Karpas-422 (cell line): ENCODE measurements at regions not wholly inside any gene's neighbourhood (a gene's known extent, or its start where the extent isn't known, plus 50 kb on each side); places are given as distances from the start of the nearest gene placed in this dataset.
"Not testable (repeated sequence)": the region's sequence is repeated elsewhere in the genome, so short reads cannot be mapped to it uniquely, and the experiment has no call there.

Source experiments
- DNase-seq: peaks from one replicate; pipeline ENCODE4 v3.0.0-alpha.2; 2015
- H2AFZ ChIP-seq: fragments of 200-600 bp; sonication (generic); 2 replicates; pipeline ENCODE4 v1.6.1; 2014; ENCODE audit warnings: antibody characterized with exemption, low read length, mixed read lengths
- H3K27ac ChIP-seq: fragments of 200-600 bp; sonication (generic); 2 replicates; pipeline ENCODE4 v1.5.1; 2014; ENCODE audit warnings: mild to moderate bottlenecking, low read length, moderate library complexity
- H3K27me3 ChIP-seq: fragments of 200-600 bp; sonication (generic); 2 replicates; pipeline ENCODE4 v1.6.1; 2014; ENCODE audit warnings: low read length, mixed read lengths
- H3K36me3 ChIP-seq: fragments of 200-600 bp; sonication (generic); 2 replicates; pipeline ENCODE4 v1.6.1; 2014; ENCODE audit warnings: low read length, mixed read lengths; ENCODE audit not compliant: insufficient read depth
- H3K4me1 ChIP-seq: fragments of 200-600 bp; sonication (generic); 2 replicates; pipeline ENCODE4 v1.6.1; 2014; ENCODE audit warnings: mild to moderate bottlenecking, low read length, mixed read lengths
- H3K4me2 ChIP-seq: fragments of 200-600 bp; sonication (generic); 2 replicates; pipeline ENCODE4 v1.6.1; 2014; ENCODE audit warnings: low read length, low read depth, mild to moderate bottlenecking; ENCODE audit not compliant: poor library complexity, severe bottlenecking
- H3K4me3 ChIP-seq: fragments of 200-600 bp; sonication (generic); 2 replicates; pipeline ENCODE4 v1.5.1; 2014; ENCODE audit warnings: mild to moderate bottlenecking, antibody characterized with exemption, low read length, mixed read lengths
- H3K79me2 ChIP-seq: fragments of 200-600 bp; sonication (generic); 2 replicates; pipeline ENCODE4 v1.6.1; 2014; ENCODE audit warnings: mild to moderate bottlenecking, low read length, mixed read lengths
- H3K9ac ChIP-seq: fragments of 200-600 bp; sonication (generic); 2 replicates; pipeline ENCODE4 v1.6.0; 2014; ENCODE audit warnings: low read length
- H3K9me2 ChIP-seq: fragments of 200-600 bp; sonication (generic), shearing (Covaris generic); replicated peaks from 2 replicates; pipeline ENCODE4 v1.6.0; 2014; ENCODE audit warnings: mild to moderate bottlenecking, low read length, moderate library complexity; ENCODE audit not compliant: insufficient read depth
- H3K9me3 ChIP-seq: fragments of 300-700, 200-600 bp; sonication (generic); 2 replicates; pipeline ENCODE4 v1.6.1; 2014; ENCODE audit warnings: low read length, mixed read lengths
- H4K20me1 ChIP-seq: fragments of 200-600 bp; sonication (generic); 2 replicates; pipeline ENCODE4 v1.6.1; 2014; ENCODE audit warnings: mild to moderate bottlenecking, antibody characterized with exemption, low read length, low read depth; ENCODE audit not compliant: insufficient read depth

GRCh38 chrX:115960440-115961084 lies 210.0 kb upstream of the AGTR2 start:
- Histone ChIP-seq H3K4me3 (no peak overlapping the region), H3K4me1 (peaks cover 11% of the 10 kb centered on the region), H4K20me1 (no peaks in the 10 kb centered on the region), H3K9me3 (no peaks in the 10 kb centered on the region), H3K27ac (no peak overlapping the region), H3K9me2 (no peaks in the 10 kb centered on the region), H3K9ac (no peak overlapping the region), H3K27me3 (no peaks in the 10 kb centered on the region), H3K36me3 (no peaks in the 10 kb centered on the region), H3K79me2 (no peaks in the 10 kb centered on the region), H2AFZ (no peak overlapping the region), H3K4me2 (no peak overlapping the region)
- DNase-seq, result no peak

DNA sequence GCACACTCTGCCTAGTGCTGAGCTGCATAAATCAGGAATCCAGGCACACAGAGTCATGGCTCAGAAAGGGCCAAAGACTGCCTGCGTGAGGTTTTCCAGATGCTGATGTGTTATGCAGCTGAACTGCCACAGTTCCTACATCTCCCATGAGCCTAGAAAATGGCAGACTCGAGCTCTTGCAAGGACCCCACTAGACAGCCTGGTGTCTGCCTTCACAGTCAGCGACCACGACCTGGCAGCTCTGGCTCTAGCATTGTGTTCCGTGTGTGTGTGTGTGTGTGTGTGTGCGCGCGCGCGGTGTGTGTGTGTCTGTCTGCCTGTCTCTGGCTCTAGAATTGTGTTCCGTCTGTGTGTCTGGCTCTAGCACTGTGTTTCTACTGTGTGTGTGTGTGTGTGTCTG lies 203.6 kb upstream of the AGTR2 start:
- Histone ChIP-seq H3K4me3 (no peak overlapping the region), H3K27ac (no peak overlapping the region), H3K9me2 (no peaks in the 10 kb centered on the region), H3K79me2 (no peaks in the 10 kb centered on the region), H3K4me2 (no peak overlapping the region), H3K9ac (no peak overlapping the region), H4K20me1 (no peaks in the 10 kb centered on the region), H3K27me3 (no peaks in the 10 kb centered on the region), H2AFZ (no peak overlapping the region), H3K36me3 (no peaks in the 10 kb centered on the region), H3K4me1 (no peaks in the 10 kb centered on the region), H3K9me3 (no peaks in the 10 kb centered on the region)
- no peak for DNase-seq

DNA sequence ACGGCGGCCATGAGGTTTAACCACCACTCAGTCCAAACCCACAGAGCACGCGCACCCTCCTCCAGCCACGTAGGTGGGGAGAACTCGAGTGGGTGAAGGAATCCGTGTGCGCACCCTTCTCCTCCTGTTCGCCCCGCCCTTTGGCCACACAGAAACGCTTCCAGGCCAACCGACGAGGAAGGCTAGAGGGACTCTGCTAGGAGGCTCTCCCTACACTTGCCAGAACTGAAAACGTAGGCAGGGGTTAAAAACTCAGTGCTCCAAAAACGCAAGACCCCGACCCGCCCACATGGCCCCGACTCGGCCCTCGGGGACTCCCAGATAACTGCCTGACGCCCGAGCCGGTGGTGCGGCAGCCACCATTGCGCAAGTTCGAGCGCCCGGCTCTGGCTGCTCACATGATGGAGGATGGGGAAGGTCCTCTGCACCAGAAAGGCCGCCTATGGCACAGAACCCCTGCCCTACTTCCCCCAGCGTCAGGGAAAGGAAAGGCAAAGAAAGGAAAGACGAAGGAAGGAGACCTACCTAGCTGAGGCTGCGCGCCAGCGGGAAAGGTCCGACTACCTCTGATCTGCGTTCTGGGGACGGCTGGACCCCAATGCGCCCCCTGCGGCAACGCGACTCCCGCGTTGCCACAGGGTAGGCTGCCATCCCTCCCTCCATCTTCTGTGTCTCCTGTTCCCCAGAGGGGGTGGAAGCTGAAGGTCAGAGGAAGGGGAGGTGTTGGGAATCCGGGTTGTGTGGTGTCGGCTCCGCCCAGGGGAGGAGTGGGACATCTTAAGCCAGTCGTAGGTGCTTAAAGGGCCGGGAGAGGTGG lies 201.9 kb upstream of the AGTR2 start:
- Histone ChIP-seq H3K79me2 (no peaks in the 10 kb centered on the region), H3K9me2 (no peaks in the 10 kb centered on the region), H3K27me3 (no peaks in the 10 kb centered on the region), H3K9ac (no peak overlapping the region), H3K27ac (no peak overlapping the region), H3K4me1 (no peaks in the 10 kb centered on the region), H4K20me1 (no peaks in the 10 kb centered on the region), H3K9me3 (no peaks in the 10 kb centered on the region), H3K4me2 (no peak overlapping the region), H3K36me3 (no peaks in the 10 kb centered on the region), H3K4me3 (no peak overlapping the region), H2AFZ (no peak overlapping the region)
- DNase-seq, result no peak

DNA sequence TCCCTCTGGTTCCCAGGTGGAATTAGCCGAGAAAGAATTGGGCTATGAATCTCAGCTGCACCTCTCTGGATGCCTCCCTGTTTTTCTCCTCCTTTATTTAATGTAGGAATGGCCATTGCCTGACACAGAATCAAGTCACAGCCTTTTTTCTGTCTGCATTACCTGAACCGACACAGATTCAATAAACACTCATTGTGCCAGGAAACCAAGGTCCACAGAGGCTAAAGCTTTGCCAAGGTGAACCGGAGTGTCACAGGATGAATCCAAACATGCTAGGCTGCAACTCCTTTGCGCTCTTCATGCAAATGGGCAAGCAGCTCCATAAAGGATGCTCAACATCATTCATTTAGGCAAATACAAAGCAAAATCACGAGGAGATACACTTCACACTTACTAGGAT lies 199.8 kb upstream of the AGTR2 start:
- Histone ChIP-seq H3K36me3 (no peaks in the 10 kb centered on the region), H3K4me1 (no peaks in the 10 kb centered on the region), H3K79me2 (no peaks in the 10 kb centered on the region), H3K4me2 (no peak overlapping the region), H3K9me2 (no peaks in the 10 kb centered on the region), H3K27ac (no peak overlapping the region), H3K9ac (no peak overlapping the region), H3K4me3 (no peak overlapping the region), H3K27me3 (no peaks in the 10 kb centered on the region), H4K20me1 (no peaks in the 10 kb centered on the region), H3K9me3 (no peaks in the 10 kb centered on the region), H2AFZ (no peak overlapping the region)
- no peak for DNase-seq

GRCh38 chrX:115972717-115973116 lies 197.8 kb upstream of the AGTR2 start:
- H3K9me2 ChIP-seq, result no peaks in the 10 kb centered on the region
- H4K20me1 ChIP-seq, result no peaks in the 10 kb centered on the region
- no peak overlapping the region for H3K4me2 ChIP-seq
- H3K4me3 ChIP-seq, result no peak overlapping the region
- no peak for DNase-seq
- H3K27me3 ChIP-seq, result no peaks in the 10 kb centered on the region; the same call in 1 of the 2 replicates
- no peak overlapping the region for H3K27ac ChIP-seq
- no peaks in the 10 kb centered on the region for H3K79me2 ChIP-seq
- no peak overlapping the region for H3K9ac ChIP-seq
- no peaks in the 10 kb centered on the region for H3K4me1 ChIP-seq
- no peak overlapping the region for H2AFZ ChIP-seq
- H3K9me3 ChIP-seq, result no peaks in the 10 kb centered on the region
- no peaks in the 10 kb centered on the region for H3K36me3 ChIP-seq

- no peaks in the 10 kb centered on the region for H4K20me1 ChIP-seq
- no peaks in the 10 kb centered on the region; the same call in 1 of the 2 replicates for H3K27me3 ChIP-seq
- H3K4me2 ChIP-seq, result no peak overlapping the region
- no peaks in the 10 kb centered on the region for H3K9me2 ChIP-seq
- H2AFZ ChIP-seq, result no peak overlapping the region
- no peak overlapping the region for H3K4me3 ChIP-seq
- H3K9ac ChIP-seq, result no peak overlapping the region
- DNase-seq, result no peak
- no peaks in the 10 kb centered on the region for H3K79me2 ChIP-seq
- H3K9me3 ChIP-seq, result no peaks in the 10 kb centered on the region
- no peak overlapping the region for H3K27ac ChIP-seq
- H3K36me3 ChIP-seq, result no peaks in the 10 kb centered on the region
- H3K4me1 ChIP-seq, result no peaks in the 10 kb centered on the region
Observed at GRCh38 chrX:115978068-115978467, 192.5 kb upstream of the AGTR2 start.

DNA sequence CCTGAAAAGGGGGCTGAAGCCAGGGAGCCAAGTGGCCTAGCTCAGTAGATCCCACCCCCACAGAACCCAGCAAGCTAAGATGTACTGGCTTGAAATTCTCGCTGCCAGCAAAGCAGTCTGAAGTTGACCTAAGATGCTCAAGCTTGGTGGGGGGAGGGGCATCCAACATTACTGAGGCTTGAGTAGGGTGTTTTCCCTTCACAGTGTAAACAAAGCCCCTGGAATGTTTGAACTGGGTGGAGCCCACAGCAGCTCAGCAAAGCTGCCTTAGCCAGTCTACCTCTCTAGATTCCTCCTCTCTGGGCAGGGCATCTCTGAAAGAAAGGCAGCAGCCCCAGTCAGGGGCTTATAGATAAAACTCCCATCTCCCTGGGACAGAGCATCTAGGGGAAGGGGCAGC lies 187.4 kb upstream of the AGTR2 start:
- not testable (repeated sequence) for H3K27ac ChIP-seq, H3K9me3 ChIP-seq, H4K20me1 ChIP-seq, H3K4me1 ChIP-seq, H3K27me3 ChIP-seq, H3K9me2 ChIP-seq, H3K9ac ChIP-seq, DNase-seq, H3K4me2 ChIP-seq, H2AFZ ChIP-seq, H3K36me3 ChIP-seq, H3K4me3 ChIP-seq, H3K79me2 ChIP-seq

GRCh38 chrX:115987464-115987863 lies 183.1 kb upstream of the AGTR2 start:
- not testable (repeated sequence) for DNase-seq, H3K4me2 ChIP-seq, H3K9me3 ChIP-seq

More at GRCh38 chrX:115987464-115987863, 183.1 kb upstream of the AGTR2 start:
- H3K79me2 ChIP-seq, H3K36me3 ChIP-seq, H3K4me1 ChIP-seq, H4K20me1 ChIP-seq, H3K9ac ChIP-seq, H3K27me3 ChIP-seq, H2AFZ ChIP-seq, H3K4me3 ChIP-seq, H3K9me2 ChIP-seq, H3K27ac ChIP-seq: not testable (repeated sequence)
